NT2/D1 (cell line): ENCODE measurements at regions not wholly inside any gene's neighbourhood (a gene's known extent, or its start where the extent isn't known, plus 50 kb on each side); places are given as distances from the start of the nearest gene placed in this dataset.

Experiments
- SUZ12 ChIP-seq: IDR thresholded peaks from 2 replicates; pipeline ENCODE4 v1.6.1; 2011; ENCODE audit not compliant: insufficient read length, insufficient read depth; ENCODE audit errors: extremely low read depth
- ZNF274 ChIP-seq: IDR thresholded peaks from 2 replicates; pipeline ENCODE4 v1.6.1; 2011; ENCODE audit warnings: mild to moderate bottlenecking, low read depth, low read length

DNA sequence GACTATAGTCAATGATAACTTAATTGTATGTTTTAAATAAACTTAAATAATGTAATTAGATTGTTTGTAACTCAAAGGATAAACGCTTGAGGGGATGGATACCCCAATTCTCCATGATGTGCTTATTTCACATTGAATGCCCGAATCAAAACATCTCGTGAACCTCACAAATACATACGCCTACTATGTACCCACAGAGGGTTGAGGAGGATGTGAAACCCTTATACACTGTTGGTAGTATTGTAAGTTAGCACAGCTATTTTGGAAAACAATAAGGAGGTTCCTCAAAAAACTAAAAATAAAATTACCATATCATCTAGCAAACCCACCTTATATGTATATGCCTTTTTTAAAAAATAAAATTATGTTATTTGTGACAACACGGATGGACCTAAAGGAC is 198.6 kb downstream of the MRPL39 start:
- TF ChIP-seq ZNF274: no peak
- no peak for TF ChIP-seq SUZ12
